K562 (cell line): ENCODE measurements at regions not wholly inside any gene's neighbourhood (a gene's known extent, or its start where the extent isn't known, plus 50 kb on each side); places are given as distances from the start of the nearest gene placed in this dataset.
A peak's percentile ranks its signal among the peaks of the same experiment; 100 is the strongest.

Source experiments
- ATAC-seq: fragments of 200-7000 bp; cut with Tn5 transposase; 3 replicates; pipeline ENCODE4 v1.9.1; 2020; ENCODE audit warnings: moderate library complexity
- BruUV-seq: library from RNA; stranded (reverse); fragments of 400-500 nt; replicated peaks from 2 replicates; lab custom pipeline; 2021; lab: Mats Ljungman, UMichigan
- CTCF ChIA-PET: fragments of 300-600 bp; formaldehyde crosslinking; extraction: SDS; loops from one replicate; lab custom pipeline; 2021; ENCODE audit warnings: low intra/inter-chr PET ratio; lab: Yijun Ruan, JAX
- POLR2A ChIA-PET: fragments of 300-600, 350-650 bp; sonication (Branson Sonifier 250); formaldehyde crosslinking; extraction: SDS; loops from one replicate; lab custom pipeline; 2021; ENCODE audit warnings: antibody characterized with exemption, inconsistent platforms; lab: Yijun Ruan, JAX
- DNase-seq, 4 experiments: peaks; one replicate each; pipeline versions ENCODE4 v3.0.0 to v3.0.0-alpha.2; 2011 to 2018; ENCODE audit warnings: low spot score in 3 of 4, mixed read lengths in 3 of 4; ENCODE audit errors: extremely low read depth in 1 of 4
- FAIRE-seq: peaks from 2 replicates; lab custom pipeline; 2011; peaks lifted over from hg19 to GRCh38; lab: Jason Lieb, UNC
- H2AFZ ChIP-seq: 2 replicates; pipeline ENCODE4 v1.6.0; 2011; ENCODE audit warnings: low read depth, low read length, control low read depth, inconsistent platforms
- H3K27ac ChIP-seq: fragments of 200-600 bp; 3 replicates; pipeline ENCODE4 v1.8.0; 2011; ENCODE audit warnings: low read depth, mild to moderate bottlenecking, control low read depth, inconsistent platforms, low read length, moderate library complexity, mixed read lengths; ENCODE audit errors: extremely low read depth
- H3K27me3 ChIP-seq, 2 experiments: fragments of 300-600 bp in 1 of 2; 2 replicates in 1 of 2; 3 replicates in 1 of 2; pipeline versions ENCODE4 v1.6.0 to v1.8.0; 2011; ENCODE audit warnings: inconsistent platforms in 2 of 2, low read length in 2 of 2, mild to moderate bottlenecking in 1 of 2, mixed read lengths in 1 of 2, moderate library complexity in 1 of 2; ENCODE audit not compliant: control insufficient read depth in 2 of 2, insufficient read depth in 2 of 2
- H3K36me3 ChIP-seq: fragments of 300-600 bp; 3 replicates; pipeline ENCODE4 v1.8.0; 2011; ENCODE audit warnings: mild to moderate bottlenecking, low read length, inconsistent platforms; ENCODE audit not compliant: control insufficient read depth, insufficient read depth
- H3K4me1 ChIP-seq, 2 experiments: fragments of 200-600 bp in 1 of 2; replicated peaks in 1 of 2; 2 replicates in 1 of 2; 3 replicates in 1 of 2; pipeline versions ENCODE4 v1.5.1 to v1.8.0; 2011; ENCODE audit warnings: inconsistent platforms in 2 of 2, low read length in 2 of 2, mild to moderate bottlenecking in 1 of 2, mixed read lengths in 1 of 2, moderate library complexity in 1 of 2; ENCODE audit not compliant: control insufficient read depth in 2 of 2, insufficient read depth in 2 of 2
- H3K4me2 ChIP-seq: 2 replicates; pipeline ENCODE4 v1.6.1; 2011; ENCODE audit warnings: low read length, control low read depth, inconsistent platforms, mixed read lengths; ENCODE audit not compliant: insufficient read depth
- H3K4me3 ChIP-seq: fragments of 200-600 bp; sonication (generic), shearing (Covaris generic); 2 replicates; pipeline ENCODE4 v1.5.1; 2016; ENCODE audit warnings: control low read depth, inconsistent platforms
- H3K79me2 ChIP-seq: fragments of 200-600 bp; 3 replicates; pipeline ENCODE4 v1.8.0; 2011; ENCODE audit warnings: low read length, inconsistent platforms; ENCODE audit not compliant: control insufficient read depth, insufficient read depth
- H3K9ac ChIP-seq, 2 experiments: 2 replicates each; pipeline versions ENCODE4 v1.6.0 to v1.6.1; 2011; ENCODE audit warnings: low read depth in 2 of 2, low read length in 2 of 2, control low read depth in 1 of 2, inconsistent platforms in 1 of 2, mild to moderate bottlenecking in 1 of 2, mixed read lengths in 1 of 2; ENCODE audit not compliant: insufficient read depth in 1 of 2
- H3K9me1 ChIP-seq: one replicate; pipeline ENCODE4 v1.6.0; 2011; ENCODE audit warnings: inconsistent platforms, mild to moderate bottlenecking, low read length, moderate library complexity; ENCODE audit not compliant: control insufficient read depth, insufficient read depth
- H3K9me3 ChIP-seq: replicated peaks from 2 replicates; pipeline ENCODE4 v1.5.1; 2011; ENCODE audit warnings: low read depth, low read length, inconsistent platforms; ENCODE audit not compliant: control insufficient read depth, insufficient read depth
- H4K20me1 ChIP-seq: replicated peaks from 2 replicates; pipeline ENCODE4 v1.6.1; 2011; ENCODE audit warnings: low read length, inconsistent platforms, mixed read lengths; ENCODE audit not compliant: control insufficient read depth, insufficient read depth
- EHMT2 ChIP-seq: fragments of 450-650 bp; IDR thresholded peaks from 2 replicates; pipeline ENCODE4 v1.6.1; 2018; ENCODE audit warnings: antibody characterized with exemption
- FOXA1 ChIP-seq: fragments of 450-650 bp; IDR thresholded peaks from 2 replicates; pipeline ENCODE4 v1.6.1; 2016; ENCODE audit warnings: mild to moderate bottlenecking, borderline replicate concordance
- GABPA ChIP-seq: fragments of 200-800 bp; sonication (Bioruptor generic); conservative IDR thresholded peaks from 2 replicates; pipeline ENCODE4 v1.6.1; 2016; ENCODE audit warnings: low read depth, missing genetic modification characterization, missing compliant biosample characterization
- MAFG ChIP-seq: fragments of 450-650 bp; conservative IDR thresholded peaks from 2 replicates; pipeline ENCODE4 v1.6.1; 2016; ENCODE audit warnings: missing genetic modification characterization, missing compliant biosample characterization
- NFIX ChIP-seq: fragments of 250-450 bp; sonication (Bioruptor Pico); IDR thresholded peaks from 2 replicates; pipeline ENCODE4 v1.4.0; 2020; ENCODE audit warnings: low read depth, mild to moderate bottlenecking, moderate library complexity
- RBM25 ChIP-seq: fragments of 200-400 bp; formaldehyde crosslinking; IDR thresholded peaks from 2 replicates; pipeline ENCODE4 v1.6.1; 2018; ENCODE audit warnings: low read length, low read depth, moderate library complexity; ENCODE audit not compliant: severe bottlenecking
- SMARCC2 ChIP-seq: fragments of 450-650 bp; IDR thresholded peaks from 2 replicates; pipeline ENCODE4 v1.6.1; 2017; ENCODE audit warnings: antibody characterized with exemption, moderate library complexity, mild to moderate bottlenecking, low read depth
- SOX6 ChIP-seq: fragments of 450-650 bp; IDR thresholded peaks from 2 replicates; pipeline ENCODE4 v1.6.1; 2014; ENCODE audit warnings: mild to moderate bottlenecking
- TBL1XR1 ChIP-seq, 2 experiments: IDR thresholded peaks; 2 replicates each; pipeline ENCODE4 v1.6.1; 2012; ENCODE audit warnings: improper control_type of control experiment in 2 of 2, low read length in 2 of 2, mild to moderate bottlenecking in 1 of 2
- ZFPM2 ChIP-seq: fragments of 250-450 bp; sonication (Bioruptor Pico); IDR thresholded peaks from 2 replicates; pipeline ENCODE4 v1.5.1; 2022; ENCODE audit warnings: mild to moderate bottlenecking
- ZNF217 ChIP-seq: sonication (generic); formaldehyde crosslinking; IDR thresholded peaks from 2 replicates; pipeline ENCODE4 v1.8.0; 2022; ENCODE audit warnings: mild to moderate bottlenecking, missing genetic modification reagents
- ZNF3 ChIP-seq: fragments of 250-450 bp; sonication (Bioruptor Pico); IDR thresholded peaks from 2 replicates; pipeline ENCODE4 v1.5.0; 2021; ENCODE audit warnings: mild to moderate bottlenecking, moderate library complexity
- ZNF583 ChIP-seq: fragments of 250-450 bp; sonication (Bioruptor Pico); IDR thresholded peaks from 2 replicates; pipeline ENCODE4 v1.4.0; 2020
- WGBS: fragments of 100-300 bp; shearing (Covaris generic); methylation state at CpG from one replicate; pipeline ENCODE4 v1.1.6; 2016; ENCODE audit warnings: low coverage, mixed read lengths; ENCODE audit not compliant: insufficient coverage; ENCODE audit errors: missing lambda C conversion rate; 5-methylcytosine and 5-hydroxymethylcytosine counted together
- in situ Hi-C: fragments of 300-500 bp; cut with MboI; formaldehyde crosslinking; loops from 4 replicates; pipeline ENCODE4 v1.15.0; 2018; ENCODE audit warnings: inconsistent platforms, mixed read lengths
- intact Hi-C: fragments of 100-400 bp; cut with micrococcal nuclease; formaldehyde crosslinking; loops from 2 replicates; pipeline ENCODE4 v1.14.2; 2022
- TF ChIP-seq, protein P1 (sequence below): IDR thresholded peaks from 2 replicates; pipeline ENCODE4 v1.6.1; 2016; ENCODE audit warnings: missing genetic modification characterization, missing compliant biosample characterization

DNA sequence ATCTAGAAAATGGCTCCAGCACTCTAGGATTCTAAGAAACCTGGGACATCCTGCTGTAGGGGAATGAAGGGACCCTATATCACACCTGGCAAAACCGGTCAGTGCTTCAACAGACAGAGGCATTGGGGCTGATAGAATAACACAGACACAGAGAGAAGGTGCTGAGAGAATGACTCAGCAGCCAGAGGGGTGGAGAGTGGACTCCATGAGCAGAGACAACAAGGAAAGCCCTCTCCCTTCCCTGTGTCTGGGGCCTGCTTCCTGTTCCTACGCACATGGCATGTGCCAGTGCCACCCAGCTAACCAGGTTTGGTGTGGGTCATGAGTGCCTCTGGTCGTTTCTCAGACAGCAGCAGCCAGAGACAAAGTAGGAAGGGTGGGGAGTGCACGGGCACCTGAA is 140.3 kb downstream of the CCT6B start (continued):
- no peak for TF ChIP-seq ZFPM2 (CRISPR knock-in tag)
- peak; percentile 51 for TF ChIP-seq MAFG (tag)
- TF ChIP-seq GABPA (tag), result no peak
- TF ChIP-seq SMARCC2, result no peak
- TF ChIP-seq, all 486 proteins: peak for 5

DNA sequence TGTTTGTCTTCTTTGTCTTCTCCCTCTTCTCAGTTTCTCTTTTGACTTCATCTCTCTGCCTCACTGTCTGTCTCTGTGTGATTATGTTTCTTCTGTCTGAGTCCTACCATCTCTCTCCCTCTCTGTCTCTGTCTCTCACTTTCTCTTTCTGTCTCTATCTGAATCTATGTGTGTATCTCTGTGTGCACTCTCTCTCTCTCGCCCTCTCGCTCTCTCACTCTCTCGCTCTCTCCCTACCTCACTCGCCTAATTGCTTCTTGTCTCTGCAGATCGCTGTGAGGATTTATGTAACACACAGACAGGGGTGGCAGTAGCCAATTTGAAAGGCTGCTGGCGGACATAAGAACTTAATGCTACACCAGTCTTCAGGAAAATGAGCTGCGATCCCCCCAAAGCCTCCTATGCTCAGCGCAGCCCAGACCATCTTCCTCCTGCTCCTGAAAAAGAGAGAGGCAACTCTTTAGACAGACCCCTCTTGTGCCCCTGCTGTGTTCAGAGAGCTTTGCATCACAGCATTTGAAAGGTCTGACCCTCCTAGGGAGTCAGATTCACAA is 140.9 kb downstream of the CCT6B start:
- Histone ChIP-seq H3K9me3 (no peaks in the 10 kb centered on the region), H3K79me2 (no peaks in the 10 kb centered on the region), H3K9me1 (no peaks in the 10 kb centered on the region), H3K4me3 (no peak overlapping the region), H3K27ac (no peak overlapping the region), H3K36me3 (no peaks in the 10 kb centered on the region), H3K4me1 (no peaks in the 10 kb centered on the region), H2AFZ (no peak overlapping the region), H3K4me2 (no peak overlapping the region), H3K9ac (no peak overlapping the region)
- intact Hi-C loops, result no loop called here
- no peak for DNase-seq
- no peak for FAIRE-seq
- no TSS peak for BruUV-seq
- WGBS, result 0% methylated on average over 8 of the region's 8 CpGs
- POLR2A ChIA-PET, result no interaction called here
- TF ChIP-seq TBL1XR1 (IDR thresholded peaks at IDR 0.05; ENCODE audit: low read length in 2 of 2) (no peak), FOXA1 (no peak), EHMT2 (no peak), ZNF217 (no peak), SOX6 (no peak), ZNF3 (CRISPR knock-in tag) (no peak), NFIX (CRISPR knock-in tag) (no peak), ZNF583 (CRISPR knock-in tag) (no peak), RBM25 (no peak)
- TF ChIP-seq, protein P1, sequence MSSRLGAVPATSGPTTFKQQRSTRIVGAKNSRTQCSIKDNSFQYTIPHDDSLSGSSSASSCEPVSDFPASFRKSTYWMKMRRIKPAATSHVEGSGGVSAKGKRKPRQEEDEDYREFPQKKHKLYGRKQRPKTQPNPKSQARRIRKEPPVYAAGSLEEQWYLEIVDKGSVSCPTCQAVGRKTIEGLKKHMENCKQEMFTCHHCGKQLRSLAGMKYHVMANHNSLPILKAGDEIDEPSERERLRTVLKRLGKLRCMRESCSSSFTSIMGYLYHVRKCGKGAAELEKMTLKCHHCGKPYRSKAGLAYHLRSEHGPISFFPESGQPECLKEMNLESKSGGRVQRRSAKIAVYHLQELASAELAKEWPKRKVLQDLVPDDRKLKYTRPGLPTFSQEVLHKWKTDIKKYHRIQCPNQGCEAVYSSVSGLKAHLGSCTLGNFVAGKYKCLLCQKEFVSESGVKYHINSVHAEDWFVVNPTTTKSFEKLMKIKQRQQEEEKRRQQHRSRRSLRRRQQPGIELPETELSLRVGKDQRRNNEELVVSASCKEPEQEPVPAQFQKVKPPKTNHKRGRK (tag), result no peak
- TF ChIP-seq, all 486 proteins: peak for 0
- Histone ChIP-seq H3K27me3 (peaks cover 0 to 18% of the 10 kb centered on the region in 2 experiments; a peak in 1 of 5 replicates), H4K20me1 (no peaks in the 10 kb centered on the region; the same call in 1 of the 2 replicates)
- in situ Hi-C loops, result no loop called here
- CTCF ChIA-PET, result no interaction called here
- no peak for ATAC-seq
